PC-9 (cell line): ENCODE measurements at regions not wholly inside any gene's neighbourhood (a gene's known extent, or its start where the extent isn't known, plus 50 kb on each side); places are given as distances from the start of the nearest gene placed in this dataset.

Experiments
- EZH2 ChIP-seq: fragments of 200-600 bp; sonication (generic); IDR thresholded peaks from 2 replicates; pipeline ENCODE4 v1.8.0; 2017; ENCODE audit warnings: antibody characterized with exemption, low read depth
- TF ChIP-seq, protein P1 (sequence below): fragments of 200-600 bp; sonication (generic); conservative IDR thresholded peaks from 2 replicates; pipeline ENCODE4 v1.6.1; 2017; ENCODE audit warnings: mixed run types, antibody characterized with exemption, mild to moderate bottlenecking, moderate library complexity

DNA sequence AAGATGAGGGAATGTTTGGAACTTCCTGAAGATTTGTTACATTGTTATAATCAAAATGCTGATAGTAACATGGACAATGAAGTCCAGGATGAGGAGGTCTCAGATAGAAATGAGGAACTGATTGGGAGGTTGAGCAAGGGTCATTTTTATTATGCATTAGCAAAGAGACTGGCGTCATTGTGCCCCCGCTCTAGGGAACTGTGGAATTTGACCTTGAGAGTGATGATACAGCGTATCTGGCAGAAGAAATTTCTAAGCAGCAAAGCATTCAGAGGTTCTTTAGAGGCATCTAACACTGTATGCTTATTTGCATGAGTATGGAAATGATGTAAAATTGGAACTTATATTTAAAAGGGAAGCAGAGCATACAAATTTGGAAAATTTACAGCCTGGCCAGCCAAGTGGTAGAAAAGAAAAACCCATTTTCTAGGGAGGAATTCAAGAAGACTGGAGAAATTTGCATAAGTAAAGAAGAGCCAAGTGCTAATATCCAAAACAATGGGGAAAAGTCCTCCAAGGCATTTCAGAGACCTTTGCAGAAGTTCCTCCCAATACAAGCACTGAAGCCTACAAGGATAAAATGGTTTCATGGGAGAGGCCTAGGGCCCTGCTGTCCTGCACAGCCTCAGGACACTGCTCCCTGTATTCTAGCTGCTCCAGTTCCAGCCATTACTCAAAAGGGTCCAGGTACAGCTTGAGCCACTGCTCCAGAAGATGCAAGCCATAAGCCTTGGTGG is 483.0 kb upstream of the NDST4 start:
- TF ChIP-seq, protein P1, sequence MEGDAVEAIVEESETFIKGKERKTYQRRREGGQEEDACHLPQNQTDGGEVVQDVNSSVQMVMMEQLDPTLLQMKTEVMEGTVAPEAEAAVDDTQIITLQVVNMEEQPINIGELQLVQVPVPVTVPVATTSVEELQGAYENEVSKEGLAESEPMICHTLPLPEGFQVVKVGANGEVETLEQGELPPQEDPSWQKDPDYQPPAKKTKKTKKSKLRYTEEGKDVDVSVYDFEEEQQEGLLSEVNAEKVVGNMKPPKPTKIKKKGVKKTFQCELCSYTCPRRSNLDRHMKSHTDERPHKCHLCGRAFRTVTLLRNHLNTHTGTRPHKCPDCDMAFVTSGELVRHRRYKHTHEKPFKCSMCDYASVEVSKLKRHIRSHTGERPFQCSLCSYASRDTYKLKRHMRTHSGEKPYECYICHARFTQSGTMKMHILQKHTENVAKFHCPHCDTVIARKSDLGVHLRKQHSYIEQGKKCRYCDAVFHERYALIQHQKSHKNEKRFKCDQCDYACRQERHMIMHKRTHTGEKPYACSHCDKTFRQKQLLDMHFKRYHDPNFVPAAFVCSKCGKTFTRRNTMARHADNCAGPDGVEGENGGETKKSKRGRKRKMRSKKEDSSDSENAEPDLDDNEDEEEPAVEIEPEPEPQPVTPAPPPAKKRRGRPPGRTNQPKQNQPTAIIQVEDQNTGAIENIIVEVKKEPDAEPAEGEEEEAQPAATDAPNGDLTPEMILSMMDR, result no peak
- TF ChIP-seq EZH2, result no peak
